HG02885 (cell line): ENCODE measurements at regions not wholly inside any gene's neighbourhood (a gene's known extent, or its start where the extent isn't known, plus 50 kb on each side); places are given as distances from the start of the nearest gene placed in this dataset.

Experiments used
- ATAC-seq: cut with Tn5 transposase; IDR thresholded peaks from one replicate; pipeline ENCODE4 v1.9.1; 2021; ENCODE audit warnings: mild to moderate bottlenecking; ENCODE audit not compliant: unreplicated experiment, poor library complexity

GRCh38 chrX:40174854-40175510, 77.2 kb upstream of the BCOR start:
- no peak for ATAC-seq

DNA sequence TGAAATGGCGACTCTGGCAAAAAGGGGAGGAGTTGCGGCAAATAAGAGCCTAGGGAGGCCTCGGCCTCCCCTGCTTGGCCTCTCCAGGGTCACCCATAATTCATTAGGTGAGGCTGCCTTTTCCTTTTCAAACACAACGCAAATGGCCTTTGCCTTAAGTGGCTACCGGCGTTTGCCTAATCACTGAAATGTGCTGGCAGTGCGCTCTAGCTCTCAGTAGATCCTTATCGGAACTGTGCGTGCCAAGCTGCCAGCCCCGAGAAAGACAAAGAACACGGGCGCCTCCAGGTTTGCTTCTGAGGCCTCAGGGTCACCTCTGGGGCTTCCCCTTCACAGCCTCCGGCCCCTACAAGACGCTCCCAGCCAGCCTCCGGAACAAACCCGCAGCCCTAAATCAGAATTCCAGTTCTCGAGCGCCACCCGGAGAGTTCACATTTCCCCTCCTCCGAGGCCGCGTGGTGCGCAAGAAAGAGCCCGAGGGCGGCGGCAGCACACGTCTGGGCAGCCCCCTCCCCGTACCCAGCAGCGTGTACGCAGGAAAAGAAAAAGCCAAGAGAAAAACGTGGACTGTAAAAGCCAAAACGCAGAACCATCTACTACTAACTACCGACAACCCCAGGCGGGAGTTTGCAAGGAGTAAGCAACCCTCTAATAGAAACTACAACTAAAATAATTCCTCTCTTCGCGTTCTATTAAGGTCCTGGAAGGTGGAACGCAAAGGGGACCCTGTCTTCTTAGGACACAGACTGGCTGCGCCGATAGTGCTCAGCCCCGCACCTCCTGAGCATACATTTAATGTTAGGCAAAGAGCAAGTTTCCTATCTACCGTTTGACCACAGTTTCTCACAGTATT, 76.5 kb upstream of the BCOR start:
- no peak for ATAC-seq

DNA sequence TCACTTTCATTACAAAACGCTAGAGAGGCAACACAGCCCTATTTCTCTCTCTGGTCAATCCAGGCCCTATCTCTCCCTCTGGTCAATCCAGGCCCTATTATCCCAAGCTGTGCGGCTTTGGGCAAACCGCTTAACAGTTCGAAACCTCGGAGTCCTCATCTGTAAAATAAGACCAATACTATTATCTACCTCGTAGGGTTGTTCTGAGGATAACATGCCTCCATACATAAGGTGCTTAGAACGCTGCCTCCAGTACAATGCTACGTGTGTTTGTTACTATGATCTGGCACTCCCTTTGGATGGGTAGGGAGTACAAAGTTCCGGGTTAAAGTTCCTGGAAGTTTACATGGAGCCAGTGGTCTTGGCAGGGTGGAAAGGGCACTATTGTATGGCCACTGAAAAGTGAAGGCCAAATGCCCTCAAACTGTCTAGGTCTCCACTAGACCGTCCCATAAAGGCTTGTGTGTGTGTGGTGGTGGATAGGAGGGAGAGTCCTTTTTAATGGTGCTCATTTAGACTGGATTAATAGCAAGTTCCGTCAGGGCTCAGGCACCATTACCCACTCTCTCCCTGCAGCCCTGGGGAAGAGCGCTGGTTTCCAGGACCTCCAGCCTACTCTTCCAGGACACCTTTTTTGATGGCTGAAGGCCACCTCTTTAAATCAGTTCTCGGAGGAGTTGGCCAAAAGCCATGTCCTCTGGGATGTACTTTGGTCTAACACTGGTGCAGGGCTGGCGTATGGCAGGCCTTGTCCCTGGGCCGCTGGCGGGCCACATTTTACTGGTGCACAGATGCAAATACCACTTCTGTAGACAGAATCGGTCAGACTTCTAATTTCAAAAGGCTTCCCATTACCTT, 75.6 kb upstream of the BCOR start:
- ATAC-seq: no peak

GRCh38 chrX:40172401-40173142, 74.8 kb upstream of the BCOR start:
- no peak for ATAC-seq

- no peak for ATAC-seq
These were observed 74.0 kb upstream of the BCOR start for GRCh38 chrX:40171513-40172400.

- ATAC-seq: no peak
These were observed 73.2 kb upstream of the BCOR start for GRCh38 chrX:40170830-40171512.

GRCh38 chrX:40169193-40170101, 71.7 kb upstream of the BCOR start:
- peak; percentile 60 for ATAC-seq

GRCh38 chrX:40168480-40169011, 70.8 kb upstream of the BCOR start:
- ATAC-seq: no peak

DNA sequence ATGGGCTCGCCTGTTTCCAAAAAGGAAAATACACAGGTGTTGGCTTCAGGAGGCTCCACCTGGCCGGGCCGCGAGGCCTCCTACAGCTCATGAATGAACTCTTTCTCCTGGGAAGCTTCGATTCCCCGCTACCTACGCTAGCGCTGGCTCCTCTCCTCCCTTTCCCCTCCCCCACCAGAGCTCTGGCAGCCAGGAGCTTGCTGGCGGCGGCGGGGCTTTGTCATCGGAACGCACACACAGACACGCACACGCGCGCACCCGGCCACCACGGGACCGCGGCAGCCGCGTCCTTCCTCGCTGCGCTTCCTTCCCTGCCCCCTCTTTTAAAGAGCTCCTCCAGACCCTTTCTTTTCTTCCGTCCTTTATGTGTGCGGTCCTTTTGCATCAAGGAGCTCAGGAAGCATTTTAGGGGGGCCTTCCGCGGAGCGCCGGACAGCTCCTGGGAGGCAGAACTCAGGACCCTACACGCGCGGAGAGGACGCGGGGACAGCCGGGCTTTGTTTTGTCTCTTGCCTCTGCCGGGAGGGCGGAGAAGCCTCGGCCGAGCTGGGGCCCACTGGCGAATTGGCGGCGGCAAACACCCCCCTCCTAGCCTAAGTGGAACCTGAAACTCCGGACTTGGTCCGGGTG, 70.2 kb upstream of the BCOR start:
- no peak for ATAC-seq

DNA sequence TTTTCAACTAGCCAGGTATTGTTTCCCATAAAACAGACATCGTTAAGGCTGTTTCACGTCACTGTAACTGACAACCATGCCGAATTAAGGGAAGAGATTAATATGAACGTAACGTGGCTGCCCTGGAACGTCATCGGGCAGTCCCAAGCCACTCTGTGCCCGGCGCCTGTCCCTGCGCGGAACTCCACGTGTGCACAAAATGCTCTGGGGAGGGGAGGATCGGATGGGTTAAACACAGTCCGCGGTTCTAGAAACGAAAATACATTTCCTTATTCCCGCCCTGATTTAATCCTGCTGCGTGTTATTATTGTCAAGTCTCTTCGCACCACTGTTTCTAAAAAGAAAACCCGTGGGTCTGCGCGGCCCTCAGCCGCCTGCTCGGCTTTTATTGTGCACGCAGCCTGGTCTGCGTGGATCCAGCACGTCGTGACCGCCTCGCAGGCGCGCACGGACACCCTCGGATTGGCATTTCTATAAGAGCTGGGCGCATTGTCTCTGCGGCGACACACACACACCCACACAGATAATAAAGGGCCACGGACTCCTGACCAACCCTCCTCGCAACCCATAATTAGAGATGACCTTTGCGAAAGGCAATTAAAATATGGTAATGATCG, 69.6 kb upstream of the BCOR start:
- ATAC-seq: no peak

DNA sequence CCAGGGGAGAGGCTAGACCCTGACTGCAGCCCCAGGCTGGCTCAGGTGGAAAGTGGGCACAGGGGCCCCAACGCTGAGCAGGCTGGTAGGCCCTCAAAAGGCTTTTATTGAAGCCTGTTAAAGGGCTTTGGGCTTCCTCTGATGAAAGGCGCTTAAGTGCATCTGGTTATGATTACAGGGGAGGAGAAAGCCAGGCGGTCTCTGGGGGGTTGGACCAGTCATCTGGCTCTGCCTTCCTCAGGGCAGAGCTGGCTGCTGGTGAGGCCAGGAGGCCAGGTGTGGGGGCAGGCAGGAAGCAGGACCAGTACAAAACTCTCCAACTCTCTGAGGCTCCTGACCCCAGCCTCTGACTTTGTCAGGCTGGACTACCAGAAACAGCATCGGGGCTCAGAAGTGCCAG, 68.8 kb upstream of the BCOR start:
- no peak for ATAC-seq

DNA sequence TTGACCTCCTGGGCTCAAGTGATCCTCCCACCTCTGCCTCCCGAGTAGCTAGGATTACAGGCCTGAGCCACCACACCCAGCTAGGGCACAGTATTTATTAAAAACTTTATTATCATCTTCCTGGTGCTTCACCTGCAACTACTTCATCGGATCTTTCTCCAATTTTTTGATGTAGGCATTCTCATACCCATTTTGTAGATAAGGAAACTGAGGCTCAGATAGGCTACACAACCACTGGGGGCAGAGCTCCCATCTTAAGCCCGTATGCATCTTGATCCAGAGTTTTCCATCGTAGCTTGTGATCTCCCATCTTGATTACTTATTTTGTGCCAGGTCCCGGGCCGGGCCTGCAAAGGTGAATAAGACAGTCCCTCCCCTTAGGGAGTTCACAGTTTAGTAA, 68.1 kb upstream of the BCOR start:
- ATAC-seq: no peak

DNA sequence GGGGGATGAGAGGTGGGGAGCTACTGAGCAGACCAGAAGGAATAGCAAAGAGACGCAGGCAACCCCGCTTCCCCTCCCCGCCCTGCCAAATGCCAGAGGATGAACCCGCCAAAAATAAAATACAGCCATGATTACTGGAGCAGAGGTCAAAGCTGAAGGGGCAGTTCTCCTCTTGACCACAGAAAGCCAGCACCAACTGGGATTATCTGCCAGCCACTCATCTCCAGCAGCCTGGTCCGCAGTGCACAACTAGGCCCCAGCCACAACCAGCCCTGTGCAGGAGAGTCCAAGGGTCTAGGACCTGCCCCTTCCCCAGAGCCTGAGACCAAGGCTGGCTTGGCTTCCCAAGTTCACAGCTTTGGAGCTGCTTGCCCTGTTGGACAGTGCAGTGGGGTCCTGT, 67.4 kb upstream of the BCOR start:
- ATAC-seq: no peak

GRCh38 chrX:40164751-40165150, 67.0 kb upstream of the BCOR start:
- no peak for ATAC-seq

- peak; percentile 51 for ATAC-seq
These were observed 60.4 kb upstream of the BCOR start for GRCh38 chrX:40158036-40158706.
